Adrenal gland (tissue), 9 donors: ENCODE measurements at regions not wholly inside any gene's neighbourhood (a gene's known extent, or its start where the extent isn't known, plus 50 kb on each side); places are given as distances from the start of the nearest gene placed in this dataset.

Experiments used
- DNase-seq, 7 donors: peaks; one replicate each; pipeline ENCODE4 v3.0.0-alpha.2; 2019 to 2020
- H3K27ac ChIP-seq, 5 donors: fragments of 200-600 bp; sonication (generic) in 4 of 5; 1 replicate in 3 of 5; 2 replicates in 2 of 5; pipeline versions ENCODE4 v1.5.1 to v1.8.0; 2016 to 2020; ENCODE audit warnings: mild to moderate bottlenecking in 1 of 5
- H3K27me3 ChIP-seq: fragments of 200-600 bp; 2 replicates; pipeline ENCODE4 v1.8.0; 2021
- H3K36me3 ChIP-seq, 2 donors: fragments of 200-600 bp; replicated peaks in 1 of 2; 1 replicate in 1 of 2; 2 replicates in 1 of 2; pipeline versions ENCODE4 v1.5.1 to v1.8.0; 2018 to 2022
- H3K4me1 ChIP-seq, 2 donors: fragments of 200-600 bp; replicated peaks in 1 of 2; 1 replicate in 1 of 2; 2 replicates in 1 of 2; pipeline versions ENCODE4 v1.5.1 to v1.8.0; 2018 to 2021
- H3K4me3 ChIP-seq, 4 donors: fragments of 200-600 bp; sonication (generic) in 3 of 4; one replicate each; pipeline ENCODE4 v1.5.1; 2016 to 2018
- H3K9me3 ChIP-seq, 3 donors: fragments of 200-600 bp; sonication (generic) in 1 of 3; replicated peaks in 1 of 3; 1 replicate in 2 of 3; 2 replicates in 1 of 3; pipeline versions ENCODE4 v1.5.1 to v1.8.0; 2016 to 2021
- CTCF ChIP-seq, 6 experiments: fragments of 450-650 bp in 4 of 6; fragments of 200-600 bp in 2 of 6; sonication (generic) in 1 of 6; IDR thresholded peaks; 1 replicate in 5 of 6; 2 replicates in 1 of 6; pipeline versions ENCODE4 v1.5.1 to v1.8.0; 2016 to 2021; ENCODE audit warnings: antibody characterized with exemption in 6 of 6, mild to moderate bottlenecking in 2 of 6, moderate library complexity in 1 of 6
- POLR2A ChIP-seq, 2 donors: fragments of 450-650 bp; IDR thresholded peaks; one replicate each; pipeline ENCODE4 v1.6.1; 2017; ENCODE audit warnings: antibody characterized with exemption in 2 of 2, mild to moderate bottlenecking in 2 of 2, moderate library complexity in 1 of 2
- WGBS, 4 donors: extraction: QIAGEN DNeasy Blood & Tissue Kit in 2 of 4; methylation state at CpG; one replicate each; pipeline versions ENCODE4 v1.1.5 to v1.1.7; 2013 to 2017; 5-methylcytosine and 5-hydroxymethylcytosine counted together
- intact Hi-C, 2 donors: fragments of 100-400 bp; cut with DNase I; formaldehyde crosslinking; loops; one replicate each; pipeline versions ENCODE4 v1.14.1 to v1.15.0; 2022 to 2023
- donor health status: healthy with polysubstance abuse.
- donor health status: Bipolar disorder and iron deficiency.
- donor health status: DM: yes; HTN: yes; CAD: no.
- donor health status: DM: no; HTN: no; CAD: no.
- donor health status: DM: no; HTN: no; CAD: no.

DNA sequence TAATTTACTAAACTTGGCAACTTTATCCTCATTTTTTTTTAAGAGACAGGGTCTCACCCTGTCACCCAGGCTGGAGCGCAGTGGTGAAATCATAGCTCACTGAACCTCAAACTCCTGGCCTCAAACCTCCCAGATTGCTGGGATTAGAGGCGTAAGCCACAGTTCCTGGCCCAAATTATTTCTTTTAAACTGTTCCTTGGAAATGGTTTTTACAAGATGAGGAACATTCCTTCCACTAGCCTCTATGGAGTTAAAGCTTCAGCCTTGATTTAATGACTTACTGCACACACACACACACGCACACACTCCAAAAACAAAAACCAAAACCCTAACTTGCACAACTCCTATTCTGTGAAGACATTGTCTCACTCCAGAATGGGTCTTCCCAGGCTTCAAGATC is 77.2 kb upstream of the TARS1 start:
- TF ChIP-seq POLR2A (IDR thresholded peaks at IDR 0.05) (no peak), CTCF (IDR thresholded peaks at IDR 0.05) (peak in 1 of 6 experiments; percentile 20)
- WGBS, 4 donors: 72 to 85% (median 77%) methylated on average over 3 of the region's 3 CpGs

DNA sequence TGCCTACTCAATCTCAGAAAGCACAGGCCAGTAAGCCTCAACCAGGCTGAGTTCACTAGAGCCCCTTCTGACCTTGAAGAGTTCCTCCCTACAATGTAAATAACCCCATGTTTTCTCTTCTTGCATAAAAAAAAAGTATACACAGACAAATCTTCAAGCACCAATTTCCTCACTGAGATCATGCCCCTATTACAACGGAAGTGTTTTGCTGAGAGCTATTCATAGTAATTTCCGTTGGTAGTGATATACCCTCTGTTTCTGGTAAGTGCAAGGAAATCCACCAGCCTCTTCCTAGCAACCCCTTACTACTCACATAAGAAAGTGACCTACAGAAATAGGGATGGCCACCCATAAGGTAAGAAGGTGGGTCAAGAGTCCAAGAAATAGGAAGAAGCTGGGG is 76.4 kb upstream of the TARS1 start:
- no peaks in the 10 kb centered on the region for H3K9me3 ChIP-seq
- peaks cover 6 to 27% of the 10 kb centered on the region in 2 donors for H3K4me1 ChIP-seq
- no peak overlapping the region for H3K4me3 ChIP-seq
- WGBS, 4 donors: 57 to 74% (median 65%) methylated on average over 2 of the region's 2 CpGs
- no peak for DNase-seq
- no peak for TF ChIP-seq CTCF (IDR thresholded peaks at IDR 0.05)
- TF ChIP-seq POLR2A (IDR thresholded peaks at IDR 0.05): no peak
- H3K36me3 ChIP-seq: no peaks in the 10 kb centered on the region
- intact Hi-C loops: no loop called here
- H3K27ac ChIP-seq: peak overlapping the region in 1 of 5 donors; percentile 82
- no peaks in the 10 kb centered on the region for H3K27me3 ChIP-seq

More for the DNA sequence above, 77.2 kb upstream of the TARS1 start:
- Histone ChIP-seq H3K27me3 (no peaks in the 10 kb centered on the region), H3K36me3 (no peaks in the 10 kb centered on the region), H3K4me1 (peaks cover 6 to 27% of the 10 kb centered on the region in 2 donors), H3K27ac (peak overlapping the region in 2 of 5 donors; percentile 34 to 82), H3K4me3 (no peak overlapping the region), H3K9me3 (no peaks in the 10 kb centered on the region)
- intact Hi-C loops: no loop called here
- no peak for DNase-seq

GRCh38 chr5:33367416-33367815 is 73.3 kb upstream of the TARS1 start:
- no peak for TF ChIP-seq POLR2A (IDR thresholded peaks at IDR 0.05)
- TF ChIP-seq CTCF (IDR thresholded peaks at IDR 0.05): no peak
- Histone ChIP-seq H3K4me1 (peaks cover 6 to 20% of the 10 kb centered on the region in 2 donors), H3K9me3 (no peaks in the 10 kb centered on the region), H3K36me3 (no peaks in the 10 kb centered on the region), H3K4me3 (no peak overlapping the region), H3K27me3 (no peaks in the 10 kb centered on the region), H3K27ac (no peak overlapping the region)
- no peak for DNase-seq
- 74 to 82% (median 80%) methylated on average over 3 of the region's 3 CpGs for WGBS, 4 donors
- intact Hi-C loops: no loop called here

DNA sequence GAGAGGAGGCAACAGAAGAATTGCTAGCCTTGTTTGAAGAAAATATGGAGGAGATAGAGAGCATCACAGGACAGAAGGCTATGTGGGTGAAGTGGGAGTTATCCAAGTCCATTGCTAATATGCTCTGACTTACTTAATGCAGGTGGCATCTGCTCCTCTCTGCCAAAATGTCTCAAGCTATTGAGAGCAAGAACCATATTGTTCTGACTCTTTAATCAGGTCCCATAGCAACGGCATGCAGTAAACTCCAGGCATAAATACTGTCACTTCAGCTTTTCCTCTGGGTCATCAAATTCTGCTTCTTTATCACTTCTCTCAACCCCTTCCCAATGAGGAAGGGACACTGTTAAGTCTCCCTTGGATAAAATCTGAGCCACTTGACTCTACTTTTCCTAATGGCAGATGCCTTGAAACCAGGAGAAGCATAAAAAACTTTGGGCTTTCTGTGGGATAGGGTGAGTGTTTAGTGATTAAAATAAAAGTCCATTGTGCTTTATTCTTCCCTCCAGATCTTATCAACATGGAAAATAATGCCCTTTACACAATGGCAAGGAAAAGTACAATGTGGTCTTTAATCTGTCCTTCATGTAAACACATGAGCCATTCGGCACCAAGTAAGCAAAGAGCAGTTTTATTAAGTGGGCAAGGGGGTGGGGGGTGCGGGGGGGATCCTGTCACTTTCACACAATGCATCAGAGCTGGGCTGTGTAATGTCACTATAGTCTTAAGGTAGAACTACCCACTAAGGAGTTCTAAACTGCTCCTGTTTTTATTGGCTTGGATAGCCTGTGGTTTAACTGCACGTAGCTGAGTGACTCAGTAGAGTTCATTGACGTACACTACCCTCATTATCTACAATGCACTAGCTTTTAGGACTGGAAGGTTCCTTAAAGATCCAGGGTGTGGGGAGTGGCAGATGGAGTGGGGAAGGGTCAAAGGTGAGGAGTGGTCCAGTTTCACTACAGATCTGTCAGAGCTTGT is 71.0 kb upstream of the TARS1 start:
- intact Hi-C loops: no loop called here
- DNase-seq: no peak
- H3K27me3 ChIP-seq: no peaks in the 10 kb centered on the region
- H3K9me3 ChIP-seq: peaks cover 0 to 6% (median 0%) of the 10 kb centered on the region in 3 donors
- H3K4me3 ChIP-seq: no peak overlapping the region
- H3K4me1 ChIP-seq: no peaks in the 10 kb centered on the region
- H3K27ac ChIP-seq: no peak overlapping the region
- TF ChIP-seq POLR2A (IDR thresholded peaks at IDR 0.05) (no peak), CTCF (IDR thresholded peaks at IDR 0.05) (no peak)
- 49 to 73% (median 62%) methylated on average over 4 to 5 of the region's 5 CpGs for WGBS, 4 donors
- H3K36me3 ChIP-seq: no peaks in the 10 kb centered on the region
